GM21381 (cell line): ENCODE measurements at regions not wholly inside any gene's neighbourhood (a gene's known extent, or its start where the extent isn't known, plus 50 kb on each side); places are given as distances from the start of the nearest gene placed in this dataset.
"Not testable (repeated sequence)": the region's sequence is repeated elsewhere in the genome, so short reads cannot be mapped to it uniquely, and the experiment has no call there.

Experiments
- ATAC-seq: cut with Tn5 transposase; IDR thresholded peaks from one replicate; pipeline ENCODE4 v1.9.1; 2021; ENCODE audit warnings: mild to moderate bottlenecking, moderate library complexity; ENCODE audit not compliant: unreplicated experiment

- ATAC-seq = no peak
Measured at GRCh38 chr3:144865948-144866347, 894.3 kb downstream of the DIPK2A start.

DNA sequence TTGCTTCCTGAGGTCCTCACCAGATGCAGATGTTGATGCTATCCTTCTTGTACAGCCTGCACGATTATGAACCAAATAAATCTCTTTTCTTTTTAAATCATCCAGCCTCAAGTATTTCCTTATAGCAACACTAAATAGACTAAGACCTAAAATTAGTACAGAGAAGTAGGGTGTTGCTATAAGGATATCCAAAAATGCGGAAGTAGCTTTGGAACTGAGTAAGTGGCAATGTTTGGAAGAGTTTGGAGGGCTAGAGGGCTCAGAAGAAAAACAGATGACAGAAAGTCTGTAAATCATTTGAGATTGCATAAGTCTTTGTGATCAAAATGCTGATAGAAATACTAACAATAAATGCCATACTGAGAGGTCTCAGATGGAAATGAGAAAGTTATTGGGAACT is 894.9 kb downstream of the DIPK2A start:
- ATAC-seq = no peak

GRCh38 chr3:144868506-144868905 is 896.9 kb downstream of the DIPK2A start:
- ATAC-seq = no peak

DNA sequence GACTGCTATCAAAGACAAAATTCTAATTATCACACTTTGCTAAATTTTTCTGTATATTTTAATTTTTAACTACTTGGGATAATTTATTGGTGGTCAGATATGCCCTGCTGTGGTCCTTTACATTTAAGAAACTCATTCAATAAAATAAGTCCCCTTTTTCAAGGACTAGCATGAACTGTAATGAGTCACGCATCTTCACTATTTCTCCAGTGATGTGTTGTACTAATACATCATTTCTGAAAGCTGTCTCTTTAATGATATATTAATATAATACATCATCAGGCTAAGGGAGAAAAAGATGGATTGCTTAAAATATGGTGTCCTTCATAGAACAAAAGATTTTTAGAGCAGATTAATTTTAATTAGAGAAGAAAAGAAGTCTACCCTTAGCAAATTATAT is 901.4 kb downstream of the DIPK2A start:
- no peak for ATAC-seq

DNA sequence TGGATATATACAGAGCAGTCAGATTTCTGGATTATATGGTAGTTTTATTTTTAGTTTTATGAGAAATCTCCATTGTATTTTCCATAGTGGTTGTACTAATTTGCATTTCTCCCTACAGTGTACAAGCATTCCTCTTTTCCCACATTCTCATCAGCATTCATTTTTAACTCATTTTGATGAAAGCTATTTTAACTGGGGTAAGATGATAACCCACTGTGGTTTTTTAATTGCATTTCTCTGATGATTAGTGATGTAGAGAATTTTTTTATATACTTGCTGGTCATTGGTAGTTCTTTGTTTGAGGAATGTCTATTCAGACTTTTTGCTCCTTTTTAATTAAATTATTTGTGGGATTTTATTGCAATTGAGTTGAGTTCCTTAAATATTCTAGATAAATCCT is 903.6 kb downstream of the DIPK2A start:
- ATAC-seq = no peak

DNA sequence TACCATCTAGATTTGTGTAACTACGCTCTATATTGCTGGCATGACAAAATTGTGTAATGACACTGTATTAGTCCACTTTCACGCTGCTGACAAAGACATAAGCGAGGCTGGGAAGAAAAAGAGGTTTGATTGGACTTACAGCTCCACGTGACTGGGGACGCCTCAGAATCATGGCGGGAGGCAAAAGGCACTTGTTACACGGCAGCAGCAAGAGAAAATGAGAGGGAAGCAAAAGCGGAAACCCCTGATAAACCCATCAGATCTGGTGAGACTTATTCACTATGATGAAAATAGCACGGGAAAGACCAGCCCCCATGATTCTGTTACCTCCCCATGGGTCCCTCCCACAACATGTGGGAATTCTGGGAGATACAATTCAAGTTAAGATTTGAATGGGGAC is 905.7 kb downstream of the DIPK2A start:
- ATAC-seq = no peak

- ATAC-seq = no peak
Measured at GRCh38 chr3:144879701-144880100, 908.1 kb downstream of the DIPK2A start.

DNA sequence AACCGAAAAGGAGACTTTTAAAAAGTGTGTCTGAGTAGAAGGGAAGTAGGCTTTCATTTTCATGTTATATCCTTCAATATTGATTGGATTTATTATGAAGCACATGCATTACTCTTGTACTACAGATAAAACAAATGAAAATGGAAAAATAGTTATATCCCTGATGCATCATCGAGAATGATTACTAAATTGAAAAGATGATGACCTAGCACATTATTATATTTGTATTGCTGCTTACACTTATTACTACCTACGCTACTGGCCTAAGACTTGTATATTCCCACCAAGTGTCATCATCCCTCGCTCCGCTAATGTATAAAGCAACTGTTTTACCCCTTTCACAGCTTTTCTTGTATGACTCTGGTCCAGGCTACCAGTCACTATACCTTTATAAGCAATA is 922.4 kb downstream of the DIPK2A start:
- no peak for ATAC-seq

GRCh38 chr3:144894576-144894975 is 923.0 kb downstream of the DIPK2A start:
- no peak for ATAC-seq

DNA sequence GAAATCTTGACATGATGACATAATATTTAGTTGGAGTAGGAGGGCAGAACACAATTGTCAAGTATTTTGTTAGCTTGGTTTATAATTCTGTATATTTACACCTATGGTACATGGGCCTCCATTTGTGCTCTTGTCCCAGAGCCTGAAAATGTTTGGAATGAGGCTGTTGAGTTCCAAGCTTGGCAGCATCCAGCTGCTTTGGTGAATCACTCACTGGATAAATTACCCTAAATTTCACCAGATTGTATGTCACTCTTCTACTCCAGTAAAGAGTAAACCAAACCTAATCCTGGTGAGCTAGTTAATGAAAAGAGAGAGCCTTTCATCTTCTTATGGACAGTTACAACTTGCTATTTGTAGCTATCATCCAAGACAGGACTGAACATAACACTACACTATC is 928.7 kb downstream of the DIPK2A start:
- no peak for ATAC-seq

DNA sequence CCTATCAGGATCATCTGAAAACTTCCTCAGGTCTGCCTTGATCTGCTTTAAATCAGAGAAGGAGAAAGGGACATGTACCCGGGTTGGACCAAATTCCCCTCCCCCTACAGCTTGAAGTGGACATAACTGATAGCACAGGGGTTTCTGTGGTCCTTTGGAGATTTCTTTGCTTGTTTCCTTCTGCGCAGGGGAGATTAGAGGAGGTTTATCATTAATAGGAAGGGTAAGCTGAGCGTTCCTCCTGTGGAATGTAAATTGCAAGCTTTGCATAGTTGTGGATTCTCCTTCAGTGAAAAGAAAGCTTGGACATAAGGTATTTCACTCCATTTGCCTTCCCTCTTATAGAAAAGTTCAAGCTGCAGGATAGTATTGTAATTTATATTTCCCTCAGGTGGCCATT is 936.0 kb downstream of the DIPK2A start:
- ATAC-seq = not testable (repeated sequence)

DNA sequence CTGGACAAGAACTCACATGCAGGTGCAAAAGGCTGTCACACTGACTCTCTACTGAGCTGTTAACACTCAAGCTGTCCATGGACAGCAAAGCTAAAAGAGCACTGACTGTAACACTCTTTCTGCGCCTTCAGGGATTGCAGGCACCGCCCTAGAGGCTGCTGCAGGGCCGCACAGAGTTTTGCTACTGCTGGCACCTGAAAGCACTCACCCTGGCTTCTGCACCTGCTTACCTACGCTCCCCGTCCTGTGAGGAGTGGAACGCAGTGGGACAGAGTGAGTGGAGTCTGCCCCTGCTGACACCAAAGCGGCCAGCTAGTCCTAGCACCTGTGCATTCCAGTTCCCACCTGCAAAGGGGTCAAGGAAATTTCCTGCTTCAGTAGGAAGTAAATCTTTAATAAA is 941.3 kb downstream of the DIPK2A start:
- no peak for ATAC-seq

DNA sequence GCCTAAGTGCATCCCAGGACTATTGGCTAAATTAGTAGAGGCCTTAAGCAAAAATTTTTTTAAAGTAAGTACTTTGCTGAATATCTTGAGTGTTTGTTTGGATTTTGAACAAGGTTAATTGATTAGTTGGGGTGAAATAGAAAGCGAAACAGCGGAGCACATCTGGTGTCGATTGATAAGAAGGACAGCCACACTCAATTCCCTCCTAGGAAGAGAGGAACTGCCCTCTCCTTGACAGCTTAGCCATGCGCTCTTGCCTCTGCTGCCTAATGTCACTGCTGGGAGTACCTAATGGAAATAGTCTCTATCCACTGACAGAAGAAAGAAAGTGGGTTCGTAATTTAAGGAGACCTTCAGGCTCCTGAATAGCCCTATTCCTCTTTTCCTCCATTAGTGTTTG is 943.6 kb downstream of the DIPK2A start:
- ATAC-seq = no peak

DNA sequence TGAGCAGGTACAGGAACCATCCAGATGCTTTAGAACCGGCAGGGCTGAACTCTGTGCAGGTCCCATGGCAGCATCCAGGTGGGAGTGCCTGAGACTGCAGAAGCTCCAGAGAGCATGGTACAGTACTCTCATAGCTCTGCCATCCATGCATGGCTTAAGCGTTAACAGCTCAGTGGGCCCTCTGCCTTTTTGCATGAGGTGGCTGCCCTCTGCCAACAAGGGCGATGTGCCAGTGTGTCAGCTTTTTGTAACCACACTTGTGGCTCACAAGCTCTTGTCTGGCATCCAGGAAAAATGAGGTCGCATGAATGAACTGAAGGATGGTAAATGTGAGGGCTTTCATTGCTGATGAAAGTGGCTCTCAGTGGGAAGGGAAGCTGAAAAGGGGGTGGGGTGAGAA is 950.1 kb downstream of the DIPK2A start:
- ATAC-seq = no peak

DNA sequence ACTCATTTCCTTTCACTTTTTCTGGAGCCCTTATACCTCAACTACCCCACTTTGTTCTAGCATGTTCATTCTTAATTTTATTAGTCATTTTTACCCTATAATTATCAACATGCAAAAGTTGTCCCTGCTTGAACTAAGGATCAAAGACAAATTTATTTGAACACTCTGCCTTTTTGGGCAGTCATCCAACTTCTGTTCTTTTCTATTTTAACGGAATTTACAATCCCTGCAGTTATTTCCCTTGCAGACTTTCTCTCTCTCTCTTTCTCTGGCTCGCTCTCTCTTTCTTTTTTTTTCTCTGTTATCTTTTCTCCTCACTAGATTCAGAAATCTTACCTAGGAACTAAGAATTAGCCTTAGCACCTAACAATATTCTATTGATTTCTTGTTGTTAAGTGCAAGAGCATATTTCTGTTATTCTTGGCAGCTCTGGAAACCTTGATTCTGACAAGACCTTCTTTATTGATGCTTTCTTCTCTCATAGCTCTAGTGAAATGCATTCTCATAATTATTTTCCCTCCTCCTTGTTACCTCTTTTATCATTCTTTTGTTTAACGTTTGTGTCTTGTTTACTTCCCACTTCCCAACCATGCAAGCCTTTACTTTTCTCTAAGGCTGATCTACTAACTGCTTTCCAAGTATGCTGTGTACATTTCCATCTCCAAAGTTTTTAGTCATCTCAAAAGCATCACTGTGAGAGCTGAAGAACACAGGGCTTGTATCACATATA is 951.6 kb downstream of the DIPK2A start:
- no peak for ATAC-seq

- no peak for ATAC-seq
Measured at GRCh38 chr3:144930431-144930830, 958.8 kb downstream of the DIPK2A start.

DNA sequence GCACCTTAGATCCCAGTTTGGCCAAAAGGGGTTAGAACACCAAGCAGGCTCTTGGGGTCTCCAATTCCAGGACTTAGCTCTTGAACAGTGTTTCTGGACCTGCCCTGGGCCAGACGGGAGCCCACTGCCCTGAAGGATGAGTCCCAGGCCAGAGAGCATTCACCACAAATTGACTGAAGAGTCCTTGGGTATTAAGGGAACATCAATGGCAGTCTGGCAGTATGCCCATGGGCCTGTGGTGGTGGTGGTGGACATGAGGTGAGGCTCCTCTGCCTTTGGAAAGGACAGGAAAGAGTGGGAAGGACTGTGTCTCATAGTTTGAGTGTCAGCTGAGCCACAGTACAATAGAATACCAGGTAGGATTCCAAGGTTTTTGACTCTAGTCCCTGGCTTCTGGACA is 960.0 kb downstream of the DIPK2A start:
- ATAC-seq = no peak

- no peak for ATAC-seq
Measured at GRCh38 chr3:144942093-144942837, 970.6 kb downstream of the DIPK2A start.

- ATAC-seq = no peak
Measured at GRCh38 chr3:144942838-144943197, 971.2 kb downstream of the DIPK2A start.

DNA sequence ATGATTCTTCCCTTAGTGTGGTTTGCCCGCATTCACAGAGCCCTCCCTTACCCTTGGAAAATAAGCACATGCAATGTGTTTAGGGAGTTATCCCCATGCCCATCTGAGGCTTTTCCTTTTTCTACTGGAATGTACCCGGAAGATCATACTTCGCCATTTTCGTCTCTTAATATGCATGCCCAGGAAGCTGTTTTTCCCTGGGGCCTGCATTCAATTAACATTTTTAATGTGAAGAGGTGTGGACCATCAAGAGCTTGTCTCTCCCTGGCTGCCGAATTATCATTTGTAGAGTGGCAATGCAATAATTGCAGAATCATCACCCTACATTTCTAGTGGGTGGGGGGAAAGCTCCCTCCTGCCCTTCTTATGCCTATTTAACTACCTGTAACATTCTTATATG is 976.3 kb downstream of the DIPK2A start:
- ATAC-seq = no peak

- no peak for ATAC-seq
Measured at GRCh38 chr3:144948711-144949110, 977.1 kb downstream of the DIPK2A start.

- ATAC-seq = no peak
Measured at GRCh38 chr3:144953959-144954358, 982.3 kb downstream of the DIPK2A start.
